Erythroblast (primary cell): ENCODE measurements at regions not wholly inside any gene's neighbourhood (a gene's known extent, or its start where the extent isn't known, plus 50 kb on each side); places are given as distances from the start of the nearest gene placed in this dataset.

Experiments used
- GATA1 ChIP-seq: IDR thresholded peaks from 2 replicates; pipeline ENCODE4 v1.6.1; 2011; ENCODE audit warnings: low read depth, mild to moderate bottlenecking, control low read depth, low read length, moderate library complexity
- POLR2A ChIP-seq: IDR thresholded peaks from 2 replicates; pipeline ENCODE4 v1.6.1; 2011; ENCODE audit warnings: mild to moderate bottlenecking, low read length

- TF ChIP-seq POLR2A, result no peak
- no peak for TF ChIP-seq GATA1
These were observed 188.3 kb upstream of the NUDT6 start for GRCh38 chr4:123110685-123111084.
